ENCODE measurements at regions not wholly inside any gene's neighbourhood (a gene's known extent, or its start where the extent isn't known, plus 50 kb on each side); places are given as distances from the start of the nearest gene placed in this dataset.

DNA sequence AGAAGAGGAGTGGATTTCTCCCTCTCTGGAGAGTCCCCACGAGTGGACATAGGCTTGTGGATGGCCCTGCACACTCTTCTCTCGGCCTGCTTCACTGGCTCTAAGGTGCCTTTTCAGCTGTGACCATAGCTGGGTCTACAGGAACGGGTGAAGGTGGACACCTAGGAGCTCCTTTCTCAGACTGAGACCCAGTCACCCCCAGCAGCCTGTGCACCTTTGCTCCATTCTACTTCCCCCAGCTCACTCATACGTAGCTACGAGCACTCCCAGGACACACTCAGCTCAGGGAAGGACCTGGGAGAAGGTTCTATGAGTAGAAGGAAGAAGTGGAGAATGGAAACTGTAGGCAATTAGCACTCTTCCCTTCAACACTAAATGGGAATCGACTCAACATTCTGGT, 272.0 kb upstream of the KLF6 start:
- Histone ChIP-seq H3K4me1 (peaks cover 0 to 64% (median 62%) of the 10 kb centered on the region in 4 donors), H3K36me3 (no peaks in the 10 kb centered on the region), H3K9me3 (no peaks in the 10 kb centered on the region), H3K4me3 (no peak overlapping the region), H3K27me3 (no peaks in the 10 kb centered on the region), H3K27ac (peak overlapping the region in 2 of 4 donors; percentile 77 to 83)
- no peak for DNase-seq
- no peak for TF ChIP-seq POLR2AphosphoS5 (IDR thresholded peaks at IDR 0.05)
- no peak for TF ChIP-seq EP300 (IDR thresholded peaks at IDR 0.05)
- no peak for TF ChIP-seq POLR2A (IDR thresholded peaks at IDR 0.05)
- no peak for TF ChIP-seq CTCF (IDR thresholded peaks at IDR 0.05)
- intact Hi-C loops (cut with DNase I), result loop anchor here (5.0 kb wide), 2 partner anchors 205 to 275 kb away; no protein-coding TSS in a partner anchor
- 76 to 90% methylated on average over 6 of the region's 6 CpGs for WGBS, 2 donors

DNA sequence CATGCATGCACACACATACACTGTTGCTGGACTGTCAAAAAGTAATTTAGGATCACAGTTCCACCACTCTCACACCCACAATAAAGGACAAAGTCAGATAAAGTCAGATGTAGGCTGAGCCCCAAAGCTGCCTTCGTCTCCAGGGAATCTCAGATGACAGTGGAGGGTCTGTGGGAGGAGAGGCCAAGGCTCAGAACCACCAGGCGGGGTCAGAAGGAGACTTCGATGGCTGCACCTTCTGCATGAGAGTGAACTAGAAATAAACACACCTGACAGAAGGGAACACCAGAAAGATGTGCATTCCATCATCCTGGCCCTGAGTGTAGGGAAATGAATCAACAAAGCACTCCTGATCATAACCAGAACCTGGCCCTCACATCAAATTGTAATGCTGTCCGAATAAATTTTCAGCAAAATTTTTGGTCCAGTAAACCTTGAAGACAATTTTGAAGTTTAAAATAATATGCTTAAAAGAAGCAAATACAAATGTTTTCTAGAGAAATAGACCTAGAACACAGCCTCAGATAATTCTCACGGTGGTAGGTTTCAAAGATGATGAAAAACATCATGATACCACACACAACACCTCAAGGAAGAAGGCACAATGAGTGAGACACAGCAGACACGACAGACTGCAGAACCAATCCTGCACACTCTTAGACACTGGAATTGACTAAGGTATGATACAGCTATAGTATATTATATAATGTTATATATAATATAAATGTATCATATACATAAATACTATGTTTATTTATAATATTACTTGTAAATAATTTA, 269.8 kb upstream of the KLF6 start:
- Histone ChIP-seq H3K9me3 (no peaks in the 10 kb centered on the region), H3K27ac (peak overlapping the region in 3 of 4 donors; percentile 43 to 67 (median 57)), H3K27me3 (no peaks in the 10 kb centered on the region), H3K4me3 (no peak overlapping the region), H3K36me3 (no peaks in the 10 kb centered on the region), H3K4me1 (peaks cover 0 to 63% (median 44%) of the 10 kb centered on the region in 4 donors)
- 92 to 95% methylated on average over 6 of the region's 6 CpGs for WGBS, 2 donors
- TF ChIP-seq EP300 (IDR thresholded peaks at IDR 0.05) (peak in 1 of 4 donors; percentile 45), POLR2A (IDR thresholded peaks at IDR 0.05) (no peak), POLR2AphosphoS5 (IDR thresholded peaks at IDR 0.05) (peak in 2 of 4 donors; percentile 62 to 65)
- intact Hi-C loops (cut with DNase I), result loop anchor here (5.0 kb wide), 2 partner anchors 203 to 273 kb away; no protein-coding TSS in a partner anchor
- no peak for DNase-seq

DNA sequence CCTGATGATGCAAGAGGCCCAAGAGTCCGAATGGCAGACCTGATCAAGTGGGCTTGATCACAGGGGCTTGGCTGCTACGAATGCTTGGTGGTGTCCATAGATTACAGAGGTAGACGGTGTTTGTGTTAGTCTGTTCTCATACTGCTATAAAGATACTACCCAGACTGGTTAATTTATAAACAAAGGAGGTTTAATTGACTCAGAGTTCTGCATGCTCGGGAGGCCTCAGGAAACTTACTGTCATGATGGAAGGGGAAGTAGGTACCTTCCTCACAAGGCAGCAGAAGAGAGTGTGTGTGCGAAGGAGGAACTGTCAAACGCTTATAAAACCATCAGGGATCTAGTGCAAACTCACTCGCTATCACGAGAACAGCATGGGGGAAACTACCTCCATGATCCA, 268.9 kb upstream of the KLF6 start:
- Histone ChIP-seq H3K36me3 (no peaks in the 10 kb centered on the region), H3K27me3 (no peaks in the 10 kb centered on the region), H3K9me3 (no peaks in the 10 kb centered on the region), H3K27ac (peak overlapping the region in 3 of 4 donors; percentile 43 to 67 (median 57)), H3K4me1 (peaks cover 0 to 54% (median 35%) of the 10 kb centered on the region in 4 donors), H3K4me3 (no peak overlapping the region)
- no peak for DNase-seq
- intact Hi-C loops (cut with DNase I), result no loop called here
- TF ChIP-seq POLR2A (IDR thresholded peaks at IDR 0.05) (no peak), POLR2AphosphoS5 (IDR thresholded peaks at IDR 0.05) (peak in 3 of 4 donors; percentile 40 to 56 (median 52)), CTCF (IDR thresholded peaks at IDR 0.05) (no peak), EP300 (IDR thresholded peaks at IDR 0.05) (peak in 1 of 4 donors; percentile 14)
- 77 to 83% methylated on average over 8 of the region's 8 CpGs for WGBS, 2 donors

- peaks cover 4 to 64% (median 32%) of the 10 kb centered on the region in 4 donors for H3K4me1 ChIP-seq
- H3K27me3 ChIP-seq, result no peaks in the 10 kb centered on the region
- DNase-seq, result no peak
- intact Hi-C loops (cut with DNase I), result no loop called here
- H3K27ac ChIP-seq, result peak overlapping the region; percentile 60 to 72 (median 70)
- WGBS, 2 donors, result 74 to 88% methylated on average over 9 of the region's 9 CpGs
- H3K9me3 ChIP-seq, result no peaks in the 10 kb centered on the region
- H3K4me3 ChIP-seq, result peak overlapping the region in 3 of 4 donors; percentile 27 to 31 (median 30)
- no peaks in the 10 kb centered on the region for H3K36me3 ChIP-seq
- TF ChIP-seq CTCF (IDR thresholded peaks at IDR 0.05) (no peak), EP300 (IDR thresholded peaks at IDR 0.05) (no peak), POLR2AphosphoS5 (IDR thresholded peaks at IDR 0.05) (no peak), POLR2A (IDR thresholded peaks at IDR 0.05) (no peak)
Measured at GRCh38 chr10:4051641-4052151, 266.7 kb upstream of the KLF6 start.

DNA sequence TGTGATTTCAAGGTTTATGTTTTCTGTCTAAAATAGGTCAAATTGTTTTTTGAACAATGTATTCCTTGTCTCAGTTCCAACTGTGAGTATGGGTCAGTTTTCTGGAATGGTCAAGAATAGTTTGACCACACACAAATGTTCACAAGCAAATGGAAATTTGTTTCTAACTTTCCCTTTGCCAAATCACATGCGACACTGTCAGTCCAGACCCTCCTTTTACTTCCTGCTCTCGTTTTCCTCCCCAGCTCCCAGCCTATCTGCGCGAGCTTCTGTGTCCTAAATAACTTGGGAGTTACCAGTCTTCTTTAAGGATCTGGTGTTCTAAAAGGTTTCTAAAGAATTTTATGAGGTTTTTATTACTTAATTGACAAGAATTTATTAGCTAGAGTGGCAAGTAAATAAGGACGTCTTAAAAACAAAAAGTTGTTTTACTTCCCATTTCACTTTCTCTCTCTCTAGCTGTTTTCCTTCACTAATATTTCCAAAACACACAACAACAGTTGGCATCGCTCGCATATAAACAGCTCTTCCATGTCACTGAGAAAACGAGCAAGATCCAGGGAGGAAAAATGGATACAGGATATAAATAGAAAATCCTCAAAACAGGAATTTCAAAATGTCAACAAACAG, 266.1 kb upstream of the KLF6 start:
- Histone ChIP-seq H3K4me3 (peak overlapping the region in 3 of 4 donors; percentile 27 to 31 (median 30)), H3K9me3 (no peaks in the 10 kb centered on the region), H3K27ac (peak overlapping the region; percentile 60 to 72 (median 70)), H3K4me1 (peaks cover 4 to 66% (median 36%) of the 10 kb centered on the region in 4 donors), H3K36me3 (no peaks in the 10 kb centered on the region), H3K27me3 (no peaks in the 10 kb centered on the region)
- WGBS, 2 donors, result 24 to 48% methylated on average over 8 of the region's 8 CpGs
- DNase-seq, result peak; percentile 90
- intact Hi-C loops (cut with DNase I), result no loop called here
- peak; percentile 36 to 66 (median 54) for TF ChIP-seq POLR2AphosphoS5 (IDR thresholded peaks at IDR 0.05)
- no peak for TF ChIP-seq CTCF (IDR thresholded peaks at IDR 0.05)

Data from sigmoid colon (tissue), 6 donors.